K562 (cell line): ENCODE measurements at regions not wholly inside any gene's neighbourhood (a gene's known extent, or its start where the extent isn't known, plus 50 kb on each side); places are given as distances from the start of the nearest gene placed in this dataset.

Experiments used
- ATAC-seq: fragments of 200-7000 bp; cut with Tn5 transposase; 3 replicates; pipeline ENCODE4 v1.9.1; 2020; ENCODE audit warnings: moderate library complexity
- BruUV-seq: library from RNA; stranded (reverse); fragments of 400-500 nt; replicated peaks from 2 replicates; lab custom pipeline; 2021; lab: Mats Ljungman, UMichigan
- CTCF ChIA-PET: fragments of 300-600 bp; formaldehyde crosslinking; extraction: SDS; loops from one replicate; lab custom pipeline; 2021; ENCODE audit warnings: low intra/inter-chr PET ratio; lab: Yijun Ruan, JAX
- POLR2A ChIA-PET: fragments of 300-600, 350-650 bp; sonication (Branson Sonifier 250); formaldehyde crosslinking; extraction: SDS; loops from one replicate; lab custom pipeline; 2021; ENCODE audit warnings: antibody characterized with exemption, inconsistent platforms; lab: Yijun Ruan, JAX
- DNase-seq, 4 experiments: peaks; one replicate each; pipeline versions ENCODE4 v3.0.0 to v3.0.0-alpha.2; 2011 to 2018; ENCODE audit warnings: low spot score in 3 of 4, mixed read lengths in 3 of 4; ENCODE audit errors: extremely low read depth in 1 of 4
- FAIRE-seq: peaks from 2 replicates; lab custom pipeline; 2011; peaks lifted over from hg19 to GRCh38; lab: Jason Lieb, UNC
- H2AFZ ChIP-seq: 2 replicates; pipeline ENCODE4 v1.6.0; 2011; ENCODE audit warnings: low read depth, low read length, control low read depth, inconsistent platforms
- H3K27ac ChIP-seq: fragments of 200-600 bp; 3 replicates; pipeline ENCODE4 v1.8.0; 2011; ENCODE audit warnings: low read depth, mild to moderate bottlenecking, control low read depth, inconsistent platforms, low read length, moderate library complexity, mixed read lengths; ENCODE audit errors: extremely low read depth
- H3K27me3 ChIP-seq, 2 experiments: fragments of 300-600 bp in 1 of 2; 2 replicates in 1 of 2; 3 replicates in 1 of 2; pipeline versions ENCODE4 v1.6.0 to v1.8.0; 2011; ENCODE audit warnings: inconsistent platforms in 2 of 2, low read length in 2 of 2, mild to moderate bottlenecking in 1 of 2, mixed read lengths in 1 of 2, moderate library complexity in 1 of 2; ENCODE audit not compliant: control insufficient read depth in 2 of 2, insufficient read depth in 2 of 2
- H3K36me3 ChIP-seq: fragments of 300-600 bp; 3 replicates; pipeline ENCODE4 v1.8.0; 2011; ENCODE audit warnings: mild to moderate bottlenecking, low read length, inconsistent platforms; ENCODE audit not compliant: control insufficient read depth, insufficient read depth
- H3K4me1 ChIP-seq, 2 experiments: fragments of 200-600 bp in 1 of 2; replicated peaks in 1 of 2; 2 replicates in 1 of 2; 3 replicates in 1 of 2; pipeline versions ENCODE4 v1.5.1 to v1.8.0; 2011; ENCODE audit warnings: inconsistent platforms in 2 of 2, low read length in 2 of 2, mild to moderate bottlenecking in 1 of 2, mixed read lengths in 1 of 2, moderate library complexity in 1 of 2; ENCODE audit not compliant: control insufficient read depth in 2 of 2, insufficient read depth in 2 of 2
- H3K4me2 ChIP-seq: 2 replicates; pipeline ENCODE4 v1.6.1; 2011; ENCODE audit warnings: low read length, control low read depth, inconsistent platforms, mixed read lengths; ENCODE audit not compliant: insufficient read depth
- H3K4me3 ChIP-seq: fragments of 200-600 bp; sonication (generic), shearing (Covaris generic); 2 replicates; pipeline ENCODE4 v1.5.1; 2016; ENCODE audit warnings: control low read depth, inconsistent platforms
- H3K79me2 ChIP-seq: fragments of 200-600 bp; 3 replicates; pipeline ENCODE4 v1.8.0; 2011; ENCODE audit warnings: low read length, inconsistent platforms; ENCODE audit not compliant: control insufficient read depth, insufficient read depth
- H3K9ac ChIP-seq, 2 experiments: 2 replicates each; pipeline versions ENCODE4 v1.6.0 to v1.6.1; 2011; ENCODE audit warnings: low read depth in 2 of 2, low read length in 2 of 2, control low read depth in 1 of 2, inconsistent platforms in 1 of 2, mild to moderate bottlenecking in 1 of 2, mixed read lengths in 1 of 2; ENCODE audit not compliant: insufficient read depth in 1 of 2
- H3K9me1 ChIP-seq: one replicate; pipeline ENCODE4 v1.6.0; 2011; ENCODE audit warnings: inconsistent platforms, mild to moderate bottlenecking, low read length, moderate library complexity; ENCODE audit not compliant: control insufficient read depth, insufficient read depth
- H3K9me3 ChIP-seq: replicated peaks from 2 replicates; pipeline ENCODE4 v1.5.1; 2011; ENCODE audit warnings: low read depth, low read length, inconsistent platforms; ENCODE audit not compliant: control insufficient read depth, insufficient read depth
- H4K20me1 ChIP-seq: replicated peaks from 2 replicates; pipeline ENCODE4 v1.6.1; 2011; ENCODE audit warnings: low read length, inconsistent platforms, mixed read lengths; ENCODE audit not compliant: control insufficient read depth, insufficient read depth
- ARID2 ChIP-seq: fragments of 450-650 bp; IDR thresholded peaks from 2 replicates; pipeline ENCODE4 v1.6.1; 2017; ENCODE audit warnings: antibody characterized with exemption, mild to moderate bottlenecking
- C11orf30 ChIP-seq: fragments of 450-650 bp; IDR thresholded peaks from 2 replicates; pipeline ENCODE4 v1.6.1; 2016; ENCODE audit warnings: low read depth, mild to moderate bottlenecking
- CCAR2 ChIP-seq: fragments of 200-400 bp; formaldehyde crosslinking; IDR thresholded peaks from 2 replicates; pipeline ENCODE4 v1.6.1; 2017; ENCODE audit warnings: mild to moderate bottlenecking, low read depth, low read length
- CLOCK ChIP-seq: fragments of 250-450 bp; sonication (Bioruptor Pico); IDR thresholded peaks from 2 replicates; pipeline ENCODE4 v1.4.0; 2020; ENCODE audit warnings: mild to moderate bottlenecking, moderate library complexity, borderline replicate concordance
- CREB5 ChIP-seq: fragments of 250-450 bp; sonication (Bioruptor Pico); IDR thresholded peaks from 2 replicates; pipeline ENCODE4 v1.5.0; 2020; ENCODE audit warnings: mild to moderate bottlenecking
- E2F3 ChIP-seq: fragments of 250-450 bp; sonication (Bioruptor Pico); IDR thresholded peaks from 2 replicates; pipeline ENCODE4 v1.4.0; 2020; ENCODE audit warnings: mild to moderate bottlenecking
- FOSL1 ChIP-seq: fragments of 200-800 bp; sonication (Bioruptor generic); conservative IDR thresholded peaks from 2 replicates; pipeline ENCODE4 v1.6.1; 2016; ENCODE audit warnings: missing genetic modification characterization, missing compliant biosample characterization
- HIVEP1 ChIP-seq: fragments of 250-450 bp; sonication (Bioruptor Pico); IDR thresholded peaks from 2 replicates; pipeline ENCODE4 v1.4.0; 2020; ENCODE audit warnings: mild to moderate bottlenecking
- ILK ChIP-seq: fragments of 450-650 bp; IDR thresholded peaks from 2 replicates; pipeline ENCODE4 v1.6.1; 2016; ENCODE audit warnings: missing genetic modification characterization, low read depth, mild to moderate bottlenecking, missing compliant biosample characterization, moderate library complexity, borderline replicate concordance
- KLF10 ChIP-seq: fragments of 250-450 bp; sonication (Bioruptor Pico); IDR thresholded peaks from 2 replicates; pipeline ENCODE4 v1.6.1; 2021; ENCODE audit warnings: matching md5 sums
- NFRKB ChIP-seq: fragments of 450-650 bp; IDR thresholded peaks from 2 replicates; pipeline ENCODE4 v1.6.1; 2016; ENCODE audit warnings: low read depth
- TRIM24 ChIP-seq, 2 experiments: fragments of 450-650 bp; IDR thresholded peaks; 2 replicates each; pipeline ENCODE4 v1.6.1; 2016
- ZNF140 ChIP-seq: fragments of 250-450 bp; sonication (Bioruptor Pico); IDR thresholded peaks from 2 replicates; pipeline ENCODE4 v1.8.0; 2021; ENCODE audit warnings: moderate library complexity, mild to moderate bottlenecking, inconsistent platforms
- ZNF175 ChIP-seq: fragments of 200-800 bp; sonication (Bioruptor generic); IDR thresholded peaks from 2 replicates; pipeline ENCODE4 v1.6.1; 2016; ENCODE audit warnings: low read depth, mild to moderate bottlenecking, missing genetic modification characterization, missing compliant biosample characterization
- ZNF217 ChIP-seq: sonication (generic); formaldehyde crosslinking; IDR thresholded peaks from 2 replicates; pipeline ENCODE4 v1.8.0; 2022; ENCODE audit warnings: mild to moderate bottlenecking, missing genetic modification reagents
- ZNF398 ChIP-seq: fragments of 250-450 bp; sonication (Bioruptor Pico); IDR thresholded peaks from 2 replicates; pipeline ENCODE4 v1.8.0; 2021; ENCODE audit warnings: moderate library complexity, mild to moderate bottlenecking, inconsistent platforms
- WGBS: fragments of 100-300 bp; shearing (Covaris generic); methylation state at CpG from one replicate; pipeline ENCODE4 v1.1.6; 2016; ENCODE audit warnings: low coverage, mixed read lengths; ENCODE audit not compliant: insufficient coverage; ENCODE audit errors: missing lambda C conversion rate; 5-methylcytosine and 5-hydroxymethylcytosine counted together
- in situ Hi-C: fragments of 300-500 bp; cut with MboI; formaldehyde crosslinking; loops from 4 replicates; pipeline ENCODE4 v1.15.0; 2018; ENCODE audit warnings: inconsistent platforms, mixed read lengths
- intact Hi-C: fragments of 100-400 bp; cut with micrococcal nuclease; formaldehyde crosslinking; loops from 2 replicates; pipeline ENCODE4 v1.14.2; 2022

GRCh38 chr4:187364401-187364800 is 631.2 kb upstream of the ZFP42 start:
- ATAC-seq = no peak
- BruUV-seq = no TSS peak
- in situ Hi-C loops = no loop called here

More at GRCh38 chr4:187364401-187364800, 631.2 kb upstream of the ZFP42 start:
- ChIA-PET CTCF (no interaction called here), POLR2A (no interaction called here)
- TF ChIP-seq ZNF217 (CRISPR knock-in tag) (no peak), ARID2 (no peak), TRIM24 (IDR thresholded peaks at IDR 0.05) (no peak), ILK (tag) (no peak), FOSL1 (tag) (no peak), ZNF175 (CRISPR knock-in tag) (no peak), E2F3 (CRISPR knock-in tag) (no peak), CLOCK (no peak), ZNF140 (CRISPR knock-in tag) (no peak), C11orf30 (no peak), KLF10 (CRISPR knock-in tag) (no peak), CCAR2 (no peak), CREB5 (CRISPR knock-in tag) (no peak), HIVEP1 (CRISPR knock-in tag) (no peak), NFRKB (no peak), ZNF398 (CRISPR knock-in tag) (no peak)
- Histone ChIP-seq H3K4me2 (no peak overlapping the region), H4K20me1 (no peaks in the 10 kb centered on the region), H3K9me1 (no peaks in the 10 kb centered on the region), H3K9me3 (no peaks in the 10 kb centered on the region), H3K36me3 (no peaks in the 10 kb centered on the region), H3K9ac (no peak overlapping the region), H3K27me3 (no peaks in the 10 kb centered on the region), H3K79me2 (no peaks in the 10 kb centered on the region), H3K27ac (no peak overlapping the region), H3K4me1 (no peaks in the 10 kb centered on the region), H3K4me3 (no peak overlapping the region), H2AFZ (no peak overlapping the region)
- DNase-seq (no peak), FAIRE-seq (no peak)
- intact Hi-C loops = no loop called here
- WGBS = 2% methylated on average over 7 of the region's 7 CpGs
